Fibroblast of pulmonary artery (primary cell): ENCODE measurements at regions not wholly inside any gene's neighbourhood (a gene's known extent, or its start where the extent isn't known, plus 50 kb on each side); places are given as distances from the start of the nearest gene placed in this dataset.

Experiments used
- DNase-seq: peaks from one replicate; pipeline ENCODE4 v3.0.0-alpha.2; 2010; ENCODE audit warnings: low read depth
- H3K4me3 ChIP-seq: replicated peaks from 2 replicates; pipeline ENCODE4 v1.5.1; 2011; ENCODE audit warnings: low read depth, mild to moderate bottlenecking, control low read depth, low read length, moderate library complexity
- CTCF ChIP-seq: IDR thresholded peaks from 2 replicates; pipeline ENCODE4 v1.5.1; 2011; ENCODE audit warnings: mild to moderate bottlenecking, control low read depth, low read length, inconsistent platforms; ENCODE audit errors: missing control alignments

GRCh38 chr11:69939551-69940245 lies 120.5 kb upstream of the FGF3 start:
- H3K4me3 ChIP-seq = peak overlapping the region; percentile 19
- peak; percentile 86 for DNase-seq
- TF ChIP-seq CTCF = no peak

DNA sequence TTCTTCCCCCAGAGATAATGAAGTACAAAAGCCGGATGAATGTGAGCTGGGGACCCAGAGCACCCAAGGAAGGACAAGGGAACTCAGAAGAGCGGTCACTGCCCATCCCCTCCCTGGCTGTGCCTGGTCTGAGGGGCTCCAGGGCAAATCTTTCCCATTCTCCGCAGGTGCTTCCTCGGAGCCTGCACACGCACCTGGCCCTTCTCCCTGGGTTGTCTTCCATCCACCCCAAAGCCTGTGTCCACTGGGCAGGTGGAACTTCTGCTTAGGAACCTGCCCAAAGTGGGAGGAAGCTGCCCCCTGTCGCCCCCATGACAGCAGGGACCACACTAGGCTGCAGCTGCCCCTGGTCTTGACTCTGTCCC lies 121.0 kb upstream of the FGF3 start:
- DNase-seq = no peak
- H3K4me3 ChIP-seq = no peak overlapping the region
- TF ChIP-seq CTCF = no peak

DNA sequence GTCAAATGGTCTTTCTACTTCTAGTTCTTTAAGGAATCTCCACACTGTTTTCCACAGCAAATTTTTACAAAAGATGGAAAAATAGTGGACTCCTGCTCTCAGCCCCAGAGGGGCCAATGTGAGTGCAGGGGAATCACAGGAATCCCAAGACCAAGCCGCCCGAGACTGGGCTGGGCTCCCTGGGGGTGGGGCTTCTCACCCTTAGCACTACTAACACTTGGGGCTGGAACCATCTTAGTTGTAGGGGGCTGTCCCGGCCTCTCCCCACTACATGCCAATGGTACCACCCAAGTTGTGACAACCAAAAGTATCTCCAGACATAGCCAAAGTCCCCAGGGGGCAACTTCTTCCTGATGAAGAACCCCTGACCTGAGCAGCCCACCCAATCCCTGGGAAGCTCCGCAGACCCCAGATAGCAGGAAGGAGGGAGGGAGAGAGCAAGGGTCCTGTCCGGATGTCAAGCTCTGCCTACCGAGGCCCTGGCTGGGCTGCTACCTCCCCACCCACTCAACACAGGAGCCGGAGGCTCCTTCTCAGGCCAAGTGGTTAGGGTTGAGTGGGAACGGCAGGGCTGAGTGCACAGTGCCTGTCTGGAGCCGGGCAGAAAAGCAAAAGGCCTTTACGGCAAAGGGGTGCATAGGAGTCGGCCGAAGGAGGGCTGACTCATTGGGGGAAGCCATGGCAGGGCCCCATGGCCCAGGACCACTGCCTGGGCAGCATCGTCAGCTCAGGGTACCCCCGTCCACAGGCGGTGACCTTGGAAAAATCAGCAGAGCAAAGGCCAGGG lies 122.5 kb upstream of the FGF3 start:
- TF ChIP-seq CTCF = no peak
- no peak overlapping the region for H3K4me3 ChIP-seq
- DNase-seq = no peak

GRCh38 chr11:69942333-69942820 lies 123.2 kb upstream of the FGF3 start:
- DNase-seq = no peak
- no peak overlapping the region for H3K4me3 ChIP-seq
- TF ChIP-seq CTCF = no peak

- DNase-seq = no peak
- TF ChIP-seq CTCF = no peak
- H3K4me3 ChIP-seq = no peak overlapping the region
Observed at GRCh38 chr11:69943066-69943465, 123.8 kb upstream of the FGF3 start.

- no peak for DNase-seq
- TF ChIP-seq CTCF = no peak
- H3K4me3 ChIP-seq = no peak overlapping the region
Observed at GRCh38 chr11:69943506-69943905, 124.3 kb upstream of the FGF3 start.
